Gastrocnemius medialis (tissue), 4 donors: ENCODE measurements at regions not wholly inside any gene's neighbourhood (a gene's known extent, or its start where the extent isn't known, plus 50 kb on each side); places are given as distances from the start of the nearest gene placed in this dataset.

Source experiments
- POLR2A ChIP-seq, 2 donors: fragments of 450-650 bp; IDR thresholded peaks; one replicate each; pipeline ENCODE4 v1.6.1; 2017; ENCODE audit warnings: antibody characterized with exemption in 2 of 2, mild to moderate bottlenecking in 2 of 2, moderate library complexity in 2 of 2
- TF ChIP-seq, protein P1 (sequence below), 5 experiments: fragments of 450-650 bp in 3 of 5; fragments of 200-600 bp in 2 of 5; sonication (generic) in 2 of 5; IDR thresholded peaks in 4 of 5; conservative IDR thresholded peaks in 1 of 5; 1 replicate in 4 of 5; 2 replicates in 1 of 5; pipeline ENCODE4 v1.5.1; 2016 to 2019; ENCODE audit warnings: antibody characterized with exemption in 5 of 5, mild to moderate bottlenecking in 3 of 5, moderate library complexity in 3 of 5

DNA sequence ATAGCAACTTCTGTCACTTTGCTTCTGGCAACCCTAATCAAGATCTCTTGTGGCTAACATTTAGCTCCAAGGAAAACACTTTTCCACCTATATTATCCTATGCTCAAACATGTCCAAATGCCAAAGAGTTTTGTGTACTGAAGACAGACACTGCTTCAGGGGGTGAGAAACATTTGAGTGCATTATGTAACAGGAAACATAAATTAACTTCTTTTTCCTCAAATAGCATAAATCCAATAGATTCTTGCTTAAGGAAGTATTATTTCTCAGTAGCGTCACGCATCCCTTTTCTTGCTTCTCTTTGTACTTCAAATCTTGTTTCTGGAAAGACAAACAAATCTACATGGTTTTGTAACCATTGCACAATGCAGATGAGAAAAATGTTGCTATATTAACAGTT, 839.1 kb downstream of the GLUD2 start:
- TF ChIP-seq, protein P1, sequence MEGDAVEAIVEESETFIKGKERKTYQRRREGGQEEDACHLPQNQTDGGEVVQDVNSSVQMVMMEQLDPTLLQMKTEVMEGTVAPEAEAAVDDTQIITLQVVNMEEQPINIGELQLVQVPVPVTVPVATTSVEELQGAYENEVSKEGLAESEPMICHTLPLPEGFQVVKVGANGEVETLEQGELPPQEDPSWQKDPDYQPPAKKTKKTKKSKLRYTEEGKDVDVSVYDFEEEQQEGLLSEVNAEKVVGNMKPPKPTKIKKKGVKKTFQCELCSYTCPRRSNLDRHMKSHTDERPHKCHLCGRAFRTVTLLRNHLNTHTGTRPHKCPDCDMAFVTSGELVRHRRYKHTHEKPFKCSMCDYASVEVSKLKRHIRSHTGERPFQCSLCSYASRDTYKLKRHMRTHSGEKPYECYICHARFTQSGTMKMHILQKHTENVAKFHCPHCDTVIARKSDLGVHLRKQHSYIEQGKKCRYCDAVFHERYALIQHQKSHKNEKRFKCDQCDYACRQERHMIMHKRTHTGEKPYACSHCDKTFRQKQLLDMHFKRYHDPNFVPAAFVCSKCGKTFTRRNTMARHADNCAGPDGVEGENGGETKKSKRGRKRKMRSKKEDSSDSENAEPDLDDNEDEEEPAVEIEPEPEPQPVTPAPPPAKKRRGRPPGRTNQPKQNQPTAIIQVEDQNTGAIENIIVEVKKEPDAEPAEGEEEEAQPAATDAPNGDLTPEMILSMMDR (IDR thresholded peaks at IDR 0.05 in 4 of 5, conservative IDR thresholded peaks at IDR 0.05 in 1 of 5): no peak
- no peak for TF ChIP-seq POLR2A (IDR thresholded peaks at IDR 0.05)
